WTC11 (cell line): ENCODE measurements at regions not wholly inside any gene's neighbourhood (a gene's known extent, or its start where the extent isn't known, plus 50 kb on each side); places are given as distances from the start of the nearest gene placed in this dataset.

Source experiments
- ATAC-seq: fragments of 200-7000 bp; cut with Tn5 transposase; 2 replicates; pipeline ENCODE4 v1.10.0; 2021; ENCODE audit warnings: mild to moderate bottlenecking, moderate library complexity
- CTCF ChIA-PET: fragments of 300-600 bp; sonication (Branson Sonifier 250); formaldehyde crosslinking; loops from one replicate; lab custom pipeline; 2021; ENCODE audit warnings: antibody characterized with exemption; lab: Charles Lee
- POLR2A ChIA-PET: fragments of 350-600 bp; sonication (Branson Sonifier 250); formaldehyde crosslinking; loops from one replicate; lab custom pipeline; 2021; ENCODE audit warnings: antibody characterized with exemption; lab: Charles Lee
- DNase-seq: peaks from one replicate; pipeline ENCODE4 v3.0.0; 2021; ENCODE audit warnings: low spot score
- H3K27ac Mint-ChIP-seq: 2 replicates; pipeline ENCODE4 v1.8.0; 2021; ENCODE audit warnings: mixed read lengths
- H3K27me3 Mint-ChIP-seq: 2 replicates; pipeline ENCODE4 v1.8.0; 2021; ENCODE audit warnings: low read depth, mild to moderate bottlenecking, moderate library complexity, mixed read lengths
- H3K36me3 Mint-ChIP-seq: 2 replicates; pipeline ENCODE4 v1.8.0; 2021; ENCODE audit warnings: mixed read lengths
- H3K4me1 Mint-ChIP-seq: 2 replicates; pipeline ENCODE4 v1.8.0; 2022; ENCODE audit warnings: mixed read lengths
- H3K4me3 Mint-ChIP-seq: 2 replicates; pipeline ENCODE4 v1.8.0; 2021; ENCODE audit warnings: mild to moderate bottlenecking, moderate library complexity, mixed read lengths
- H3K9me3 Mint-ChIP-seq: 2 replicates; pipeline ENCODE4 v1.8.0; 2021; ENCODE audit warnings: mixed read lengths
- FOXP1 ChIP-seq: sonication (generic); formaldehyde crosslinking; IDR thresholded peaks from 2 replicates; pipeline ENCODE4 v1.8.0; 2022; ENCODE audit warnings: missing genetic modification reagents, mild to moderate bottlenecking, moderate library complexity, borderline replicate concordance
- GABPB1 ChIP-seq: sonication (generic); formaldehyde crosslinking; IDR thresholded peaks from 2 replicates; pipeline ENCODE4 v1.8.1; 2023; ENCODE audit warnings: mild to moderate bottlenecking, missing genetic modification reagents
- TP53 ChIP-seq: sonication (generic); formaldehyde crosslinking; IDR thresholded peaks from 2 replicates; pipeline ENCODE4 v1.8.1; 2023; ENCODE audit warnings: mild to moderate bottlenecking, missing genetic modification reagents
- ZNF416 ChIP-seq: fragments of 250-450 bp; sonication (Bioruptor Pico); IDR thresholded peaks from 2 replicates; pipeline ENCODE4 v1.9.0; 2021; ENCODE audit warnings: mild to moderate bottlenecking, inconsistent platforms
- TF ChIP-seq, protein P1 (sequence below): sonication (generic); formaldehyde crosslinking; IDR thresholded peaks from 2 replicates; pipeline ENCODE4 v1.8.1; 2022; ENCODE audit warnings: mild to moderate bottlenecking, moderate library complexity, missing genetic modification reagents
- TF ChIP-seq, protein P2 (sequence below): sonication (generic); formaldehyde crosslinking; IDR thresholded peaks from 2 replicates; pipeline ENCODE4 v1.8.1; 2022; ENCODE audit warnings: missing genetic modification reagents, borderline replicate concordance
- TF ChIP-seq, protein P3 (sequence below): sonication (generic); formaldehyde crosslinking; IDR thresholded peaks from 2 replicates; pipeline ENCODE4 v1.8.0; 2022; ENCODE audit warnings: missing genetic modification reagents
- TF ChIP-seq, protein P4 (sequence below): sonication (generic); formaldehyde crosslinking; IDR thresholded peaks from 2 replicates; pipeline ENCODE4 v1.8.1; 2023; ENCODE audit warnings: mild to moderate bottlenecking, moderate library complexity, missing genetic modification reagents
- TF ChIP-seq, protein P5 (sequence below): sonication (generic); formaldehyde crosslinking; conservative IDR thresholded peaks from 2 replicates; pipeline ENCODE4 v1.8.1; 2022; ENCODE audit warnings: mild to moderate bottlenecking, missing genetic modification reagents

DNA sequence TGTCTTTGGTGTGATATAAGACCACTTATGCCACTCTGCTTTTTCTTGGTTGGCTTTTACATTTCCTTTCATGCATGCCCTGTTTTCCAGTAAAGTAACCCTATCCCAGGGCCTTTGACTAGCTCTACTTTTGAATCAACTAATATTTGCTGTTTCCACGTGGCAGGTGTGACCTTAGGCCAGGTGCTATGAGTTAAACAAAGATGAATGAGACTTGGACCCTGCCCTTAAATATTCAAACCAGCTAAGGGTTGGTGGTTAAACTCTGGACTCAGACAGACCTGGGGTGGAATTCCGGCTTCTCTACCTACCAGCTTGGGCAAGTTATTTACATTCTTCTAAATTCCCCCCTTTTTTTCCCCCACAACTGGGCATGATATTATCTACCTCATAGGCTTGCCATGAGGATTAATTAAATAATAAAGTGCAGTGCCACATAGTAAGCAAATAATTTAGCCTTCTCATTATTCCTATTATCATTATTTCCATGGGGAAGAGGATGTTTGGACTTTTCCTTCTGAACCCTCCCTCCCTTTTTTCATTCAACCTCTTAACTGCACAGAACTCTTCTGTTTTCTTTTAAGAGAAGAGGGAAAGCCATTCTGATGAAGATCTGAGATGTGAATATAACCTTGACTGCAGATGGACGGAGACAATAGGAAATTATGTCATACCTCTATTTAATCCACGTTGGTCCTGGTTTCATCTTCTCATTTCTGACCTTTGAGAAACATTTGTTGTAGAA is 143.6 kb upstream of the TNFAIP3 start:
- TF ChIP-seq FOXP1 (CRISPR knock-in tag) (no peak), GABPB1 (CRISPR knock-in tag) (peak; percentile 82), ZNF416 (CRISPR knock-in tag) (no peak)
- CTCF ChIA-PET = interaction anchor here (1.0 to 1.4 kb wide), 3 partner anchors 15 to 76 kb away, joined by 3 to 9 read pairs (median 4); no protein-coding TSS in a partner anchor
- Mint-ChIP-seq H3K4me1 (no peaks in the 10 kb centered on the region), H3K27me3 (no peaks in the 10 kb centered on the region), H3K27ac (no peak overlapping the region), H3K9me3 (peaks cover 9% of the 10 kb centered on the region), H3K4me3 (no peak overlapping the region), H3K36me3 (no peaks in the 10 kb centered on the region)
- ATAC-seq (no peak), DNase-seq (no peak)
- POLR2A ChIA-PET = no interaction called here

DNA sequence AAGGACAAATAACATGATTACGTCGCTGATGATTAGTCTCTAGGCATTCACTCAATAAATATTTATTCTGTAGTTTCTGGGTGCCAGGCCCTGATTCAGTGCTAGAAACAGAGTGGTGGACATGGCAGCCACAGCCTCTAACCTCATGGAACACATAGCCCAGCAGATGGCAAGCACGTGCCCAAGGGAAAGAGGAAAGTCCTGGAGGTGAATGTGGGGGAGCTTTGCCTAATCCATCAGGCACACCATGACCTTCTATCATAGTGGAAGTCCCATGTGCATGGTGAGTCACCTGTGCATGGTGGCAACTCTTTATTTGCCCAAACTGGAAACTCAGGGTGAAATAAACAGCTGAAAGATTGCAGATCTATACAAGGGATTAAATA is 143.0 kb upstream of the TNFAIP3 start:
- peaks cover 6% of the 10 kb centered on the region for H3K9me3 Mint-ChIP-seq
- no peak overlapping the region for H3K4me3 Mint-ChIP-seq
- no peaks in the 10 kb centered on the region for H3K27me3 Mint-ChIP-seq
- TF ChIP-seq, protein P1, sequence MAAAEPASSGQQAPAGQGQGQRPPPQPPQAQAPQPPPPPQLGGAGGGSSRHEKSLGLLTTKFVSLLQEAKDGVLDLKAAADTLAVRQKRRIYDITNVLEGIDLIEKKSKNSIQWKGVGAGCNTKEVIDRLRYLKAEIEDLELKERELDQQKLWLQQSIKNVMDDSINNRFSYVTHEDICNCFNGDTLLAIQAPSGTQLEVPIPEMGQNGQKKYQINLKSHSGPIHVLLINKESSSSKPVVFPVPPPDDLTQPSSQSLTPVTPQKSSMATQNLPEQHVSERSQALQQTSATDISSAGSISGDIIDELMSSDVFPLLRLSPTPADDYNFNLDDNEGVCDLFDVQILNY (CRISPR knock-in tag) = no peak
- TF ChIP-seq GABPB1 (CRISPR knock-in tag) (peak; percentile 68; the same call in 1 of the 2 replicates), FOXP1 (CRISPR knock-in tag) (no peak)
- TF ChIP-seq, protein P2, sequence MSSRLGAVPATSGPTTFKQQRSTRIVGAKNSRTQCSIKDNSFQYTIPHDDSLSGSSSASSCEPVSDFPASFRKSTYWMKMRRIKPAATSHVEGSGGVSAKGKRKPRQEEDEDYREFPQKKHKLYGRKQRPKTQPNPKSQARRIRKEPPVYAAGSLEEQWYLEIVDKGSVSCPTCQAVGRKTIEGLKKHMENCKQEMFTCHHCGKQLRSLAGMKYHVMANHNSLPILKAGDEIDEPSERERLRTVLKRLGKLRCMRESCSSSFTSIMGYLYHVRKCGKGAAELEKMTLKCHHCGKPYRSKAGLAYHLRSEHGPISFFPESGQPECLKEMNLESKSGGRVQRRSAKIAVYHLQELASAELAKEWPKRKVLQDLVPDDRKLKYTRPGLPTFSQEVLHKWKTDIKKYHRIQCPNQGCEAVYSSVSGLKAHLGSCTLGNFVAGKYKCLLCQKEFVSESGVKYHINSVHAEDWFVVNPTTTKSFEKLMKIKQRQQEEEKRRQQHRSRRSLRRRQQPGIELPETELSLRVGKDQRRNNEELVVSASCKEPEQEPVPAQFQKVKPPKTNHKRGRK (CRISPR knock-in tag) = no peak
- POLR2A ChIA-PET = no interaction called here
- ATAC-seq (no peak), DNase-seq (no peak)
- CTCF ChIA-PET = interaction anchor here (0.8 to 1.0 kb wide), 2 partner anchors 17 to 143 kb away, joined by 3 read pairs; no protein-coding TSS in a partner anchor
- no peak overlapping the region for H3K27ac Mint-ChIP-seq
- no peaks in the 10 kb centered on the region for H3K4me1 Mint-ChIP-seq
- no peaks in the 10 kb centered on the region for H3K36me3 Mint-ChIP-seq

DNA sequence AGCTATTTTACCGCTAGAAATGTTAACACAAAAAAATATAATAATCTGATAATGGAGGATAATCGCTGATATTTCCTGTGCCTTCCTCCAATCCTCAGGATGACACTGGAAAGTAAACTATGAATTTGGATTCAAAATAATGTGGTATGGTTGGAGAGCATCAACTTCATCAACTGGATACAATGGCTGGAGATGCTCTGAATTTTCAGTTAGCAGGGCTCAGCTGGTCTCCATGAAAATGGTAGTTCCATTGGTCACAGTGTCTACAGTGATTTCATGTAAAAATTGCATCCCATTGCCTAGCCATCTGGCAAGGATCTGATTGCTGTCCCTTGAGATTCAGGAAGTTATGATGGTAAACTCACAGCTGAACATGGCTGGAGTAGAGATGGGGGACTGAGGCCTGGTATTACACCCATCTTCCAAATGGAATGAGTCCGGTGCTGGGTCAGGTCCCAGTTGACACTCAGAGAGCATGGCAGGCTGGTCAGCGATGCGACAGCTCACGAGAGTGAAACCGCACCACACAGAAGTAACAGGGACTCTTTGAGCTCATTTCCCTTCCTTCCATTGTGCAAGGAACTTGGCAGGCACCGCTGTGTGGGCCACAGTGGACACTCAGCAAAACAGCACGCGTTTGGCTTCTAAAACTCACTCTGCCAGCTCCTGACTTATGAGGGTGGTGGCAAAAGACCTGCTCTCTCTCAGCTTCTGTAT is 142.4 kb upstream of the TNFAIP3 start:
- H3K4me1 Mint-ChIP-seq = no peaks in the 10 kb centered on the region
- no peak for TF ChIP-seq TP53
- TF ChIP-seq, protein P3, sequence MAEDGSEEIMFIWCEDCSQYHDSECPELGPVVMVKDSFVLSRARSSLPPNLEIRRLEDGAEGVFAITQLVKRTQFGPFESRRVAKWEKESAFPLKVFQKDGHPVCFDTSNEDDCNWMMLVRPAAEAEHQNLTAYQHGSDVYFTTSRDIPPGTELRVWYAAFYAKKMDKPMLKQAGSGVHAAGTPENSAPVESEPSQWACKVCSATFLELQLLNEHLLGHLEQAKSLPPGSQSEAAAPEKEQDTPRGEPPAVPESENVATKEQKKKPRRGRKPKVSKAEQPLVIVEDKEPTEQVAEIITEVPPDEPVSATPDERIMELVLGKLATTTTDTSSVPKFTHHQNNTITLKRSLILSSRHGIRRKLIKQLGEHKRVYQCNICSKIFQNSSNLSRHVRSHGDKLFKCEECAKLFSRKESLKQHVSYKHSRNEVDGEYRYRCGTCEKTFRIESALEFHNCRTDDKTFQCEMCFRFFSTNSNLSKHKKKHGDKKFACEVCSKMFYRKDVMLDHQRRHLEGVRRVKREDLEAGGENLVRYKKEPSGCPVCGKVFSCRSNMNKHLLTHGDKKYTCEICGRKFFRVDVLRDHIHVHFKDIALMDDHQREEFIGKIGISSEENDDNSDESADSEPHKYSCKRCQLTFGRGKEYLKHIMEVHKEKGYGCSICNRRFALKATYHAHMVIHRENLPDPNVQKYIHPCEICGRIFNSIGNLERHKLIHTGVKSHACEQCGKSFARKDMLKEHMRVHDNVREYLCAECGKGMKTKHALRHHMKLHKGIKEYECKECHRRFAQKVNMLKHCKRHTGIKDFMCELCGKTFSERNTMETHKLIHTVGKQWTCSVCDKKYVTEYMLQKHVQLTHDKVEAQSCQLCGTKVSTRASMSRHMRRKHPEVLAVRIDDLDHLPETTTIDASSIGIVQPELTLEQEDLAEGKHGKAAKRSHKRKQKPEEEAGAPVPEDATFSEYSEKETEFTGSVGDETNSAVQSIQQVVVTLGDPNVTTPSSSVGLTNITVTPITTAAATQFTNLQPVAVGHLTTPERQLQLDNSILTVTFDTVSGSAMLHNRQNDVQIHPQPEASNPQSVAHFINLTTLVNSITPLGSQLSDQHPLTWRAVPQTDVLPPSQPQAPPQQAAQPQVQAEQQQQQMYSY (CRISPR knock-in tag) = no peak
- TF ChIP-seq, protein P2 (CRISPR knock-in tag) = no peak
- TF ChIP-seq, protein P1 (CRISPR knock-in tag) = no peak
- TF ChIP-seq, protein P4, sequence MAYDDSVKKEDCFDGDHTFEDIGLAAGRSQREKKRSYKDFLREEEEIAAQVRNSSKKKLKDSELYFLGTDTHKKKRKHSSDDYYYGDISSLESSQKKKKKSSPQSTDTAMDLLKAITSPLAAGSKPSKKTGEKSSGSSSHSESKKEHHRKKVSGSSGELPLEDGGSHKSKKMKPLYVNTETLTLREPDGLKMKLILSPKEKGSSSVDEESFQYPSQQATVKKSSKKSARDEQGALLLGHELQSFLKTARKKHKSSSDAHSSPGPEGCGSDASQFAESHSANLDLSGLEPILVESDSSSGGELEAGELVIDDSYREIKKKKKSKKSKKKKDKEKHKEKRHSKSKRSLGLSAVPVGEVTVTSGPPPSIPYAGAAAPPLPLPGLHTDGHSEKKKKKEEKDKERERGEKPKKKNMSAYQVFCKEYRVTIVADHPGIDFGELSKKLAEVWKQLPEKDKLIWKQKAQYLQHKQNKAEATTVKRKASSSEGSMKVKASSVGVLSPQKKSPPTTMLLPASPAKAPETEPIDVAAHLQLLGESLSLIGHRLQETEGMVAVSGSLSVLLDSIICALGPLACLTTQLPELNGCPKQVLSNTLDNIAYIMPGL (CRISPR knock-in tag) = no peak
- TF ChIP-seq, protein P5, sequence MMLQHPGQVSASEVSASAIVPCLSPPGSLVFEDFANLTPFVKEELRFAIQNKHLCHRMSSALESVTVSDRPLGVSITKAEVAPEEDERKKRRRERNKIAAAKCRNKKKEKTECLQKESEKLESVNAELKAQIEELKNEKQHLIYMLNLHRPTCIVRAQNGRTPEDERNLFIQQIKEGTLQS (CRISPR knock-in tag) = no peak
- H3K4me3 Mint-ChIP-seq = no peak overlapping the region
- H3K27ac Mint-ChIP-seq = no peak overlapping the region
- ATAC-seq (no peak), DNase-seq (no peak)
- H3K9me3 Mint-ChIP-seq = no peaks in the 10 kb centered on the region
- no peaks in the 10 kb centered on the region for H3K27me3 Mint-ChIP-seq
- ChIA-PET CTCF (interaction anchor here (0.8 to 1.0 kb wide), 2 partner anchors 16 to 142 kb away, joined by 3 read pairs; no protein-coding TSS in a partner anchor), POLR2A (interaction anchor here (0.6 kb wide), 1 partner anchor 238 kb away, joined by 7 read pairs; no protein-coding TSS in a partner anchor)
- H3K36me3 Mint-ChIP-seq = no peaks in the 10 kb centered on the region
